Ishikawa (cell line): ENCODE measurements at regions not wholly inside any gene's neighbourhood (a gene's known extent, or its start where the extent isn't known, plus 50 kb on each side); places are given as distances from the start of the nearest gene placed in this dataset.

Source experiments
- CEBPB ChIP-seq: IDR thresholded peaks from 2 replicates; pipeline ENCODE4 v1.6.1; 2012
- CREB1 ChIP-seq: IDR thresholded peaks from 2 replicates; pipeline ENCODE4 v1.6.1; 2012; ENCODE audit warnings: low read depth
- EGR1 ChIP-seq: IDR thresholded peaks from 2 replicates; pipeline ENCODE4 v1.6.1; 2012
- EP300 ChIP-seq: IDR thresholded peaks from 2 replicates; pipeline ENCODE4 v1.6.1; 2012; ENCODE audit warnings: borderline replicate concordance
- FOXM1 ChIP-seq: IDR thresholded peaks from 2 replicates; pipeline ENCODE4 v1.6.1; 2012; ENCODE audit warnings: low read depth, borderline replicate concordance
- NFIC ChIP-seq: IDR thresholded peaks from 2 replicates; pipeline ENCODE4 v1.6.1; 2012
- RAD21 ChIP-seq: IDR thresholded peaks from 2 replicates; pipeline ENCODE4 v1.6.1; 2012; ENCODE audit warnings: low read depth
- TAF1 ChIP-seq: IDR thresholded peaks from 2 replicates; pipeline ENCODE4 v1.6.1; 2012; ENCODE audit warnings: low read depth, mild to moderate bottlenecking
- TCF12 ChIP-seq: IDR thresholded peaks from 2 replicates; pipeline ENCODE4 v1.6.1; 2012; ENCODE audit warnings: low read depth
- TEAD4 ChIP-seq: IDR thresholded peaks from 2 replicates; pipeline ENCODE4 v1.6.1; 2012
- YY1 ChIP-seq: IDR thresholded peaks from 2 replicates; pipeline ENCODE4 v1.6.1; 2012; ENCODE audit warnings: low read depth
- ZBTB7A ChIP-seq: IDR thresholded peaks from 2 replicates; pipeline ENCODE4 v1.6.1; 2012; ENCODE audit warnings: low read depth
- TF ChIP-seq, protein P1 (sequence below): IDR thresholded peaks from 2 replicates; pipeline ENCODE4 v1.6.1; 2012
- TF ChIP-seq, protein P2 (sequence below): IDR thresholded peaks from 2 replicates; pipeline ENCODE4 v1.6.1; 2012
- TF ChIP-seq, protein P3 (sequence below): IDR thresholded peaks from 2 replicates; pipeline ENCODE4 v1.6.1; 2012; ENCODE audit warnings: low read depth, mild to moderate bottlenecking

DNA sequence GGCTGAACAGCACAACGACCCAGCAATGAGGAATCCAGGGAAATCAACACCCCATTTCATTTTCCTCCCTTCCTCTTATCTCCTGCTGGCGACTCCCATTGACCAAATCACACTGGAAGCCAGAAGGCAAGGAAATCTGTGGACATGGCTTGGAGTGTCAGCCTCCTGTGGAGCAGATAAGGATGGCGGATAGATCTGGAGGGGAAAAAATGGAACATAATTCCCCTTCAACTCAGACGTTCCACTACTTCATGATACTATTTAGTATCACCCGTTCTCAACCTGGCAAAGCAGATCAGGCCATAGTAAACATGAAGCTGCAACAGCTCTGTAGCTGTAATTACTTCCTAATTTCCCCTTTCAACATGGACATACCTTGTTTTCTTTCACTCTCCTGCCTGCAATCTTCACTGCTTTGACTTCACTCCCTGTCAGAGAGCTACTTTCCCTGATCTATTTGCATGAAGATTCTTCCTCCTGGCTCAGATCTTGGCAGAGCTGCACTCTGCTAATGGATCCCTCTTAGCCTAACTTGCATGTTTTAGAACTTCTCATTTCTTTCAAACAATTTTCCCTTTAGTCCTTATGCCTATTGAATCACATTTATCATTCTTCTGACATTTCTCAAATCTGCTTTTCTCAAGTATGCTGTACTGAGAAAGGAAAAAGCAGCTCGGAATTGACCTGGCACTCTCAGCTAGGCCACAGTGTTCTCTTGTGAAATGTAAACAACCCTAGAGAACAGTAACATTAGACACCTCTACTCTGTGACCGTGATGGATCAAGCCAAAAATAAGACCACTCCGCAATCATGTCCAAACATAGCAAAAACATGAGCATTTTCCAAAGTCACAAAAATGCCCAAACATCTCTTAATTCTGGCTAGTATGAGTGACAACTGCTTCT is 135.1 kb downstream of the ETNK1 start:
- TF ChIP-seq EGR1, result no peak
- TF ChIP-seq, protein P1, sequence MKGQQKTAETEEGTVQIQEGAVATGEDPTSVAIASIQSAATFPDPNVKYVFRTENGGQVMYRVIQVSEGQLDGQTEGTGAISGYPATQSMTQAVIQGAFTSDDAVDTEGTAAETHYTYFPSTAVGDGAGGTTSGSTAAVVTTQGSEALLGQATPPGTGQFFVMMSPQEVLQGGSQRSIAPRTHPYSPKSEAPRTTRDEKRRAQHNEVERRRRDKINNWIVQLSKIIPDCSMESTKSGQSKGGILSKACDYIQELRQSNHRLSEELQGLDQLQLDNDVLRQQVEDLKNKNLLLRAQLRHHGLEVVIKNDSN, result no peak
- TF ChIP-seq, protein P2, sequence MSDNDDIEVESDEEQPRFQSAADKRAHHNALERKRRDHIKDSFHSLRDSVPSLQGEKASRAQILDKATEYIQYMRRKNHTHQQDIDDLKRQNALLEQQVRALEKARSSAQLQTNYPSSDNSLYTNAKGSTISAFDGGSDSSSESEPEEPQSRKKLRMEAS, result no peak
- no peak for TF ChIP-seq YY1
- TF ChIP-seq FOXM1, result no peak
- TF ChIP-seq RAD21, result no peak
- TF ChIP-seq CEBPB, result no peak
- no peak for TF ChIP-seq TAF1
- TF ChIP-seq NFIC, result no peak
- TF ChIP-seq TEAD4, result no peak
- TF ChIP-seq, protein P3, sequence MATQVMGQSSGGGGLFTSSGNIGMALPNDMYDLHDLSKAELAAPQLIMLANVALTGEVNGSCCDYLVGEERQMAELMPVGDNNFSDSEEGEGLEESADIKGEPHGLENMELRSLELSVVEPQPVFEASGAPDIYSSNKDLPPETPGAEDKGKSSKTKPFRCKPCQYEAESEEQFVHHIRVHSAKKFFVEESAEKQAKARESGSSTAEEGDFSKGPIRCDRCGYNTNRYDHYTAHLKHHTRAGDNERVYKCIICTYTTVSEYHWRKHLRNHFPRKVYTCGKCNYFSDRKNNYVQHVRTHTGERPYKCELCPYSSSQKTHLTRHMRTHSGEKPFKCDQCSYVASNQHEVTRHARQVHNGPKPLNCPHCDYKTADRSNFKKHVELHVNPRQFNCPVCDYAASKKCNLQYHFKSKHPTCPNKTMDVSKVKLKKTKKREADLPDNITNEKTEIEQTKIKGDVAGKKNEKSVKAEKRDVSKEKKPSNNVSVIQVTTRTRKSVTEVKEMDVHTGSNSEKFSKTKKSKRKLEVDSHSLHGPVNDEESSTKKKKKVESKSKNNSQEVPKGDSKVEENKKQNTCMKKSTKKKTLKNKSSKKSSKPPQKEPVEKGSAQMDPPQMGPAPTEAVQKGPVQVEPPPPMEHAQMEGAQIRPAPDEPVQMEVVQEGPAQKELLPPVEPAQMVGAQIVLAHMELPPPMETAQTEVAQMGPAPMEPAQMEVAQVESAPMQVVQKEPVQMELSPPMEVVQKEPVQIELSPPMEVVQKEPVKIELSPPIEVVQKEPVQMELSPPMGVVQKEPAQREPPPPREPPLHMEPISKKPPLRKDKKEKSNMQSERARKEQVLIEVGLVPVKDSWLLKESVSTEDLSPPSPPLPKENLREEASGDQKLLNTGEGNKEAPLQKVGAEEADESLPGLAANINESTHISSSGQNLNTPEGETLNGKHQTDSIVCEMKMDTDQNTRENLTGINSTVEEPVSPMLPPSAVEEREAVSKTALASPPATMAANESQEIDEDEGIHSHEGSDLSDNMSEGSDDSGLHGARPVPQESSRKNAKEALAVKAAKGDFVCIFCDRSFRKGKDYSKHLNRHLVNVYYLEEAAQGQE, result no peak
- TF ChIP-seq TCF12, result no peak
- no peak for TF ChIP-seq EP300
- no peak for TF ChIP-seq CREB1
- no peak for TF ChIP-seq ZBTB7A

DNA sequence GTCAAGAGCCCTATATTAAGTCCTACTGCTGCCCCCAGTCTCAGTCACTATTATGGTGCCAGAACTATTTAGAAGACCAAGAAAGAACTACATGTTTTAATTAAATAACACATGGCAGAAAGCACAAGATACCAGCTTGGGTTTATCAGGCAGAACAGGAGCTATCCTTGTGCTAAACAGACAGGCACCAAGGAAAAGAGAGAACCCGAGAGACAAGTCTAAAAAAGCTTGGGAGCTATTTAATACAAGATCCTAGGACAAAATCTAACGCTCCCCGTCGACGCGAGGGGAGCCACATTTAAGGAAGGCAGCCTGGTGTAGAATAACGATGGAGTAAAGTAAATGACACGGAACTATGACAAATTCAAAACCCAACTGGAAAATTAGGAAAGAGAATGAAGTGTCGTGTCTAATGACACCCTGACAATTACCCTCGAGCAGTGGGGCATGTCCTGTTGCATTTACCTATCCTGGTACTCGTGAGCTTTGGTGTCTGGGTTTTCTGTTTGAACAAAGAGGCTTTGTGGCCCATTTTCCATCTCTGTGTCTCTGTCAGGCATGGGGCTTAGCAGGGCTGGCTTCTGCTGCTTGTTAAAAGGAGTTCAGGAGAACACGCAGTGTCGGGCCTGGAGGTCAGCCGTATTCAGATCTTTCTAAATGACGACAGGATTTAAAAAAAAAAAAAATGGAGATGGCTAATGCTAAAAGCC is 140.6 kb downstream of the ETNK1 start:
- no peak for TF ChIP-seq ZBTB7A
- TF ChIP-seq TAF1, result no peak
- no peak for TF ChIP-seq YY1
- TF ChIP-seq FOXM1, result no peak
- TF ChIP-seq, protein P1, result no peak
- no peak for TF ChIP-seq CEBPB
- TF ChIP-seq, protein P3, result no peak
- TF ChIP-seq TEAD4, result no peak
- TF ChIP-seq EGR1, result no peak
- TF ChIP-seq, protein P2, result no peak
- TF ChIP-seq CREB1, result no peak
- no peak for TF ChIP-seq NFIC
- TF ChIP-seq RAD21, result no peak
- TF ChIP-seq TCF12, result no peak
- no peak for TF ChIP-seq EP300

DNA sequence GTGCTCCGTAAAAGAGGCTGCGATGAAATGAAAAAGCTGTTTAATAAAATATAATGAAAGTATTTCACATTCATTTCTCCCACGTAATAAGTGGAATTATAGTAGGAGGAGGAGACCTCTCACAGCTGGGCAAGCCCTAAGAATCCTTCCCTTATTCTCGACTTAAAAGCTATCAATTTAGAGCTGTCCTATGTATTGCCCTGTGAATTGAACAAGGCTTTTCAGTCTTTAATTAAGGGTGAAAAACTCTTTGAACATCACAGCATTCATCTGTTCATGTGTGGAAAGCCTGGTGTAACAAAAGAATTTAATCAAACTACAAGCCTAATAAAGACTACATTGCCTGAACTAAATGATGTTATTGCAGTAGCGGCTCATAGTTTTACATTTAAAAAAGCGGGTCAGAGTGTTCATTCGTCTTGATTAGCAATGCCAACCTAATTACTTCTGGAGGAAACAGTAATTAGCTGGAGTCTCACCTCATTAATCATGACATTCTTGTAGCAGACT is 142.0 kb downstream of the ETNK1 start:
- no peak for TF ChIP-seq RAD21
- no peak for TF ChIP-seq TAF1
- TF ChIP-seq YY1, result no peak
- no peak for TF ChIP-seq CEBPB
- TF ChIP-seq, protein P3, result no peak
- no peak for TF ChIP-seq TCF12
- TF ChIP-seq NFIC, result no peak
- TF ChIP-seq CREB1, result no peak
- TF ChIP-seq TEAD4, result no peak
- TF ChIP-seq EGR1, result no peak
